GM21423 (cell line): ENCODE measurements at regions not wholly inside any gene's neighbourhood (a gene's known extent, or its start where the extent isn't known, plus 50 kb on each side); places are given as distances from the start of the nearest gene placed in this dataset.

Source experiments
- ATAC-seq: cut with Tn5 transposase; IDR thresholded peaks from one replicate; pipeline ENCODE4 v1.9.1; 2021; ENCODE audit warnings: mild to moderate bottlenecking, moderate library complexity; ENCODE audit not compliant: unreplicated experiment

GRCh38 chr18:61057443-61057842 is 275.8 kb upstream of the CDH20 start:
- no peak for ATAC-seq

- no peak for ATAC-seq
These were observed 271.0 kb upstream of the CDH20 start for GRCh38 chr18:61062258-61062657.

- no peak for ATAC-seq
These were observed 268.3 kb upstream of the CDH20 start for GRCh38 chr18:61064911-61065310.

- no peak for ATAC-seq
These were observed 256.2 kb upstream of the CDH20 start for GRCh38 chr18:61076986-61077385.

GRCh38 chr18:61079714-61080113 is 253.5 kb upstream of the CDH20 start:
- ATAC-seq = no peak

- ATAC-seq = no peak
These were observed 252.2 kb upstream of the CDH20 start for GRCh38 chr18:61080954-61081528.

- no peak for ATAC-seq
These were observed 250.1 kb upstream of the CDH20 start for GRCh38 chr18:61082976-61083630.

GRCh38 chr18:61085036-61085435 is 248.2 kb upstream of the CDH20 start:
- ATAC-seq = no peak

- no peak for ATAC-seq
These were observed 247.5 kb upstream of the CDH20 start for GRCh38 chr18:61085761-61086160.

GRCh38 chr18:61086657-61087056 is 246.6 kb upstream of the CDH20 start:
- ATAC-seq = no peak

- no peak for ATAC-seq
These were observed 241.9 kb upstream of the CDH20 start for GRCh38 chr18:61091379-61091778.

GRCh38 chr18:61093965-61094364 is 239.3 kb upstream of the CDH20 start:
- no peak for ATAC-seq

GRCh38 chr18:61096226-61096625 is 237.0 kb upstream of the CDH20 start:
- no peak for ATAC-seq

GRCh38 chr18:61107113-61107512 is 226.1 kb upstream of the CDH20 start:
- no peak for ATAC-seq

- no peak for ATAC-seq
These were observed 224.5 kb upstream of the CDH20 start for GRCh38 chr18:61108706-61109105.

GRCh38 chr18:61123309-61123708 is 209.9 kb upstream of the CDH20 start:
- no peak for ATAC-seq

- no peak for ATAC-seq
These were observed 205.3 kb upstream of the CDH20 start for GRCh38 chr18:61127714-61128467.

GRCh38 chr18:61129001-61129400 is 204.2 kb upstream of the CDH20 start:
- no peak for ATAC-seq

GRCh38 chr18:61132031-61132430 is 201.2 kb upstream of the CDH20 start:
- no peak for ATAC-seq

- ATAC-seq = no peak
These were observed 199.4 kb upstream of the CDH20 start for GRCh38 chr18:61133783-61134182.

GRCh38 chr18:61136711-61137251 is 196.4 kb upstream of the CDH20 start:
- no peak for ATAC-seq

- ATAC-seq = no peak
These were observed 191.5 kb upstream of the CDH20 start for GRCh38 chr18:61141691-61142090.
